ENCODE measurements at regions not wholly inside any gene's neighbourhood (a gene's known extent, or its start where the extent isn't known, plus 50 kb on each side); places are given as distances from the start of the nearest gene placed in this dataset.

DNA sequence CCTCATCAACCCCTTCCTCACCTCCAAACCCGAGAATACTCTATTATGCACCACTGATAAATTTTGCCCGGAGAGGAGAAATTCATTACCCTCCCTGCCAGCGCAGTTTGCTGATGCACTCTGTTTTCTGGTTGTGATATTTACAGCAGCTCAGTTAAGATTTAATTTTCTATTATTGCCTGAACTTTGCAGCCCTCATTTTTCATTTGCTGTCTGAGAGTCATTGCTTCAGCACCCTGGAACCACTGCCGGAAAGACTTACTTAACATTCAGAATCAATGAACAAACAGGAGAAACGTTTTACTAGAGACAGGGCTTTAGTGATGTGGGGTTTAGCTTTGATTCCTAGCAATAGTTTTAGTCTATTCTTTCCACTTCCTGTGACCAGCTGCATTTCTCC lies 56.7 kb upstream of the MAMDC2 start:
- Mint-ChIP-seq H3K4me3 (ENCODE audit: low read depth) (no peak overlapping the region), H3K9me3 (ENCODE audit: low read depth) (no peaks in the 10 kb centered on the region), H3K4me1 (ENCODE audit: low read depth) (peaks cover 15% of the 10 kb centered on the region), H3K27me3 (peaks cover 10% of the 10 kb centered on the region), H3K36me3 (ENCODE audit: insufficient read depth) (no peaks in the 10 kb centered on the region), H3K27ac (no peak overlapping the region)
- DNase-seq (ENCODE audit: low spot score, unreplicated experiment) = no peak
- TF ChIP-seq, protein P1, sequence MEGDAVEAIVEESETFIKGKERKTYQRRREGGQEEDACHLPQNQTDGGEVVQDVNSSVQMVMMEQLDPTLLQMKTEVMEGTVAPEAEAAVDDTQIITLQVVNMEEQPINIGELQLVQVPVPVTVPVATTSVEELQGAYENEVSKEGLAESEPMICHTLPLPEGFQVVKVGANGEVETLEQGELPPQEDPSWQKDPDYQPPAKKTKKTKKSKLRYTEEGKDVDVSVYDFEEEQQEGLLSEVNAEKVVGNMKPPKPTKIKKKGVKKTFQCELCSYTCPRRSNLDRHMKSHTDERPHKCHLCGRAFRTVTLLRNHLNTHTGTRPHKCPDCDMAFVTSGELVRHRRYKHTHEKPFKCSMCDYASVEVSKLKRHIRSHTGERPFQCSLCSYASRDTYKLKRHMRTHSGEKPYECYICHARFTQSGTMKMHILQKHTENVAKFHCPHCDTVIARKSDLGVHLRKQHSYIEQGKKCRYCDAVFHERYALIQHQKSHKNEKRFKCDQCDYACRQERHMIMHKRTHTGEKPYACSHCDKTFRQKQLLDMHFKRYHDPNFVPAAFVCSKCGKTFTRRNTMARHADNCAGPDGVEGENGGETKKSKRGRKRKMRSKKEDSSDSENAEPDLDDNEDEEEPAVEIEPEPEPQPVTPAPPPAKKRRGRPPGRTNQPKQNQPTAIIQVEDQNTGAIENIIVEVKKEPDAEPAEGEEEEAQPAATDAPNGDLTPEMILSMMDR (IDR thresholded peaks at IDR 0.05; ENCODE audit: unreplicated experiment) = no peak

DNA sequence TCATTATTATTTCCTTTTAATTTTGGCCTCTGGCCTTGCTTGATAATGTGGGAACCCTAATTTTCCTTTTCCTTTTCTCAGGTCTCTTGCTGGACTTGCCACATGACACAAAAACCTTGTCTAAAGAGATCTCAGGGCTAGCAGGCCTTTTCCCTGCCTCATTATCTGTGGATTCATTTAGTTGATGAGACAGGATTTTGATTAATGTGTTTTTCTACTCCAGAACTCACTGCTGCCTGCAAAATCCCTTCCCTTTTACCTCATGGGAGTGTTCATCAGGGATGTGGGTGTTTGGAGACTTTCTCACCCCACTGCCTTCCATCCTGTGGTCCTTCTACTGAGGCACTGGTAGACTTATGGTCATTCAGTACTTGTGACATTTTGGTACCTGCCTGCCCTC lies 56.2 kb upstream of the MAMDC2 start:
- TF ChIP-seq, protein P1 (IDR thresholded peaks at IDR 0.05; ENCODE audit: unreplicated experiment) = no peak
- no peak for DNase-seq (ENCODE audit: low spot score, unreplicated experiment)
- Mint-ChIP-seq H3K27ac (no peak overlapping the region), H3K27me3 (peaks cover 10% of the 10 kb centered on the region), H3K4me3 (ENCODE audit: low read depth) (no peak overlapping the region), H3K9me3 (ENCODE audit: low read depth) (no peaks in the 10 kb centered on the region), H3K4me1 (ENCODE audit: low read depth) (peaks cover 15% of the 10 kb centered on the region), H3K36me3 (ENCODE audit: insufficient read depth) (no peaks in the 10 kb centered on the region)

DNA sequence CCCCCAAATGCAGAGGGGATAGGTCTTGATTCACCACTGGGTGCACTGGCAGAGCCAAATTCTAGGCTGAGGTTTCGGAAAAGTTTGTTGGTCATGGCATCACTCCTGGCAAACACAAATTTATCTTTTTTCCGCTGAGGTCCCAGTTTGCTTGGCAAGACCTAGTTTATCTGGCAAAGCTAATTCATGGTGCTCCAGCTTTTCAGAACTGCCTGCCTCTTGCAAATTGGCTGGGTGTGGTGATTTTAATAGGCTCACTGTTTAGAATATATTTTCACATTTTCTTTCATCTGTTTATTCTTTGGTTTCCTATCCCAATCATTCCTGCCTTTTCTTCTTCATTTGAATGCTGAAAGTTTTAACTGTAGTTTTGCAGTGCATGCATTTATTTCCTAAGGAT lies 50.5 kb upstream of the MAMDC2 start:
- TF ChIP-seq, protein P1 (IDR thresholded peaks at IDR 0.05; ENCODE audit: unreplicated experiment) = no peak
- Mint-ChIP-seq H3K27me3 (peaks cover 7% of the 10 kb centered on the region), H3K4me1 (ENCODE audit: low read depth) (no peaks in the 10 kb centered on the region)

More for the DNA sequence above, 50.5 kb upstream of the MAMDC2 start:
- H3K36me3 Mint-ChIP-seq (ENCODE audit: insufficient read depth) = no peaks in the 10 kb centered on the region
- no peak for DNase-seq (ENCODE audit: low spot score, unreplicated experiment)
- no peaks in the 10 kb centered on the region for H3K9me3 Mint-ChIP-seq (ENCODE audit: low read depth)
- H3K4me3 Mint-ChIP-seq (ENCODE audit: low read depth) = no peak overlapping the region
- no peak overlapping the region for H3K27ac Mint-ChIP-seq

Measured in progenitor cell of endocrine pancreas (in vitro differentiated cells).